OCI-LY1 (cell line): ENCODE measurements at regions not wholly inside any gene's neighbourhood (a gene's known extent, or its start where the extent isn't known, plus 50 kb on each side); places are given as distances from the start of the nearest gene placed in this dataset.

Experiments used
- EZH2 ChIP-seq: fragments of 200-600 bp; sonication (generic), shearing (Covaris generic); IDR thresholded peaks from 2 replicates; pipeline ENCODE4 v1.8.0; 2017; ENCODE audit warnings: borderline replicate concordance, mixed run types, mild to moderate bottlenecking, antibody characterized with exemption, low read length, moderate library complexity, mixed read lengths
- TF ChIP-seq, protein P1 (sequence below): fragments of 200-600 bp; sonication (generic), shearing (Covaris generic); IDR thresholded peaks from 2 replicates; pipeline ENCODE4 v1.5.1; 2017; ENCODE audit warnings: mild to moderate bottlenecking, antibody characterized with exemption, low read length, moderate library complexity, mixed read lengths

GRCh38 chr10:57579926-57580325, 687.8 kb downstream of the IPMK start:
- TF ChIP-seq, protein P1, sequence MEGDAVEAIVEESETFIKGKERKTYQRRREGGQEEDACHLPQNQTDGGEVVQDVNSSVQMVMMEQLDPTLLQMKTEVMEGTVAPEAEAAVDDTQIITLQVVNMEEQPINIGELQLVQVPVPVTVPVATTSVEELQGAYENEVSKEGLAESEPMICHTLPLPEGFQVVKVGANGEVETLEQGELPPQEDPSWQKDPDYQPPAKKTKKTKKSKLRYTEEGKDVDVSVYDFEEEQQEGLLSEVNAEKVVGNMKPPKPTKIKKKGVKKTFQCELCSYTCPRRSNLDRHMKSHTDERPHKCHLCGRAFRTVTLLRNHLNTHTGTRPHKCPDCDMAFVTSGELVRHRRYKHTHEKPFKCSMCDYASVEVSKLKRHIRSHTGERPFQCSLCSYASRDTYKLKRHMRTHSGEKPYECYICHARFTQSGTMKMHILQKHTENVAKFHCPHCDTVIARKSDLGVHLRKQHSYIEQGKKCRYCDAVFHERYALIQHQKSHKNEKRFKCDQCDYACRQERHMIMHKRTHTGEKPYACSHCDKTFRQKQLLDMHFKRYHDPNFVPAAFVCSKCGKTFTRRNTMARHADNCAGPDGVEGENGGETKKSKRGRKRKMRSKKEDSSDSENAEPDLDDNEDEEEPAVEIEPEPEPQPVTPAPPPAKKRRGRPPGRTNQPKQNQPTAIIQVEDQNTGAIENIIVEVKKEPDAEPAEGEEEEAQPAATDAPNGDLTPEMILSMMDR = peak; percentile 39
- no peak for TF ChIP-seq EZH2
